Left renal pelvis (tissue), 4 donors: ENCODE measurements at regions not wholly inside any gene's neighbourhood (a gene's known extent, or its start where the extent isn't known, plus 50 kb on each side); places are given as distances from the start of the nearest gene placed in this dataset.

ENCODE experiments used
- DNase-seq, 4 donors: peaks; one replicate each; pipeline ENCODE4 v3.0.0-alpha.2; 2013; ENCODE audit warnings: low read depth in 4 of 4, low spot score in 3 of 4

DNA sequence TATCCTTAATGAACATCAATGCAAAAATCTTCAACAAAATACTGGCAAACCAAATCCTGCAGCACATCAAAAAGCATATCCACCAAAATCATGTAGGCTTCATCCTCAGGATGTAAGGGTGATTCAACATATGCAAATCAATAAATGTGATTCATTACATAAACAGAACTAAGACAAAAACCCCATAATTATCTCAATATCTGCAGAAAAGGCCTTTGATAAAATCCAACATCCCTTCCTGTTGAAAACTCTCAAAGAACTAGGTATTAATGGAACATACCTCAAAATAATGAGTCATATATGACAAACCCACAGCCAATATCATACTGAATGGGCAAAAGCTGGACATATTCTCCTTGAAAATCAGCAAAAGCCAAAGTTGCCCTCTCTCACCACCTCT, 54.6 kb upstream of the DEPDC1 start:
- DNase-seq = no peak

GRCh38 chr1:68558321-68559026, 61.6 kb upstream of the DEPDC1 start:
- no peak for DNase-seq

DNA sequence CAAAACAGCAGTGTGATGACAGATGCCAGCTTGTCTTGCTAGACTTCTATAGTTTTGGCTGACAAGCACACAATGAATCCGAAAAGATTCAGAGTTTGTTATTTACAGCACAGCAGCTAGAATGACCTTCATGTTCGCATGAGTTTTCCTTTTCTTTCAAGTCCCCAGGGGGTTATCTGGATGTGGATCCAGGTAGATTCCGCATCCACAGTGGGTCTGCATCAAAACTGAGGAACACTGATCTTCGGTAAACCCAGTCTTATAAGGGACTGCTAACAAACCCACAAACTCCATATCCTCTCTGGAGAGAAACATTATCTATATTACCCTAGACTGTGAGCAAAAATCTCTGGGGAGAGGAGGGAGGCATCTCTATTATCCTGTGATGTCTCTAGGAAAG, 69.0 kb upstream of the DEPDC1 start:
- DNase-seq = no peak

DNA sequence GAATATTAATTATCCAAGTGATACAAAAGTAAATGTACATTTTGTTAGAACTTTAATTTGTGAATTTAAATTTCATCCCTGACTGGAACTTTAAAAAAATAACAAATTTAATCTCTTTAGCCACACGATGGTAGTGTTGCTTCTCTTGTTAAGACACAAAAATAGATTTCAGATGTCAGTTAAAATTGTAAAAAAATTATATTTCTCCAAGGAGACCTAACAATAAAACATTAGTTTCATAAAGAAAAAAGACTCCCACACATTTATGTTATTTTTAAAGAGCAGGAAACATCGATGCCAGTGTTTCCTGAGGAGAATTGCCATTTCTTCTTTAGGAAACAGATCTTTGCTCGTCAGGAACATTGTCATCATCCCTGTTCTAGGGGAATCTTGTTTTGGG, 74.0 kb upstream of the DEPDC1 start:
- no peak for DNase-seq

- no peak for DNase-seq
Measured at GRCh38 chr1:68571454-68572235, 74.8 kb upstream of the DEPDC1 start.

DNA sequence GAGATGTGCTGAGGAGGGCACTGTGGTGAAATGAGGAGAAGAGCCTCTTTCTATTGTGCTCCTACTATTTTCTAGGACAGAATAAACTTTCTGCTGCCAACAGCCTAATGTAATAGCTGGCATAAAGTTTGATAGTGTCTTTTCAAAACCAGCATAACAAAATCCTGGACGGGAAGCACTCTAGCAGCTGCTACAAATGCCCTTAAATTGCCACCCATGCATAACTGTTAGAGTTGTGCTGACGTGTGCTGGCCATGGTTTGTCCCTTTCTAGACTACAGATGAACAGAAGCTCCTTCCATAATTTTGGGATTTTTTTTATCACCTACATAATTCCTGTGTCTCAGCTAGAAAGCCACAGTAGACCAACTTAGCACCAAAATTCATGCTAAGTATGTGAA, 88.5 kb upstream of the DEPDC1 start:
- DNase-seq = no peak

- no peak for DNase-seq
Measured at GRCh38 chr1:68586766-68587165, 89.9 kb upstream of the DEPDC1 start.

DNA sequence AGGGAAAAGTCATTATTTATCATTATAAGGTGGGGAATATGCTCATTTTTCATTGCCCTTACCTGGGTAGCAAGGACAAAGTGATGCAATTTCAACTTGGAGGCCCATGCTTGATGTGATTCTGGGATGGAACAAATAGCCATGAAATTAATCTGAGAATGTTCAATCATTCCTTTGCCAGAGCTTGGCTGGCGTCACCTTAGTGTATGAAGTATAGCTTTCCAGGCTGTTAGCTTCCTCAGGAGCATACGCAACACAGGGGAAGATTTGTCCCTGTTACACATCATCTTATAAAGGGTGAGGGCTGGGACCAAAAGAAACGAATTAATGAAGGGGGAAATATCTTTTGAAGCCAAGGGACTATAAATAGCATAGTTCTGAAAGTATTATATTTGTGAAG, 91.4 kb upstream of the DEPDC1 start:
- DNase-seq = no peak

DNA sequence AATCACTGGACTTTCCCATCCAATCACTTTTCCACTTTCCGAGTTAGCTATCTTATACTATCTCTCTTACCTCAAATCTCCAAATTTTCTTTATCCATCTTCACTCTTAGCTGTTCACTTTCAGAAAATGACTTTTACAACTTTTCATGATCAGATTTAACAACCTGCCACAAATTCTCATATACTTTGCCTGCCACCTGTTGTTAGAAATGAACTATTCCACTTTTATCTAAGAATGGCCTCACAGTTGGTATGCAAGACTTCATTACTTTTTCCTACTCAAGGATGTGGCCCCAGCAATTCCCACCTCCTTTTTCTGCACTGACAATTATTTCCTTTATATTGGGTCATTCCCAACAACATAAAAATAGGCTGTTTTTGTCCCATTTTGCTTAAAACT, 93.6 kb upstream of the DEPDC1 start:
- no peak for DNase-seq

DNA sequence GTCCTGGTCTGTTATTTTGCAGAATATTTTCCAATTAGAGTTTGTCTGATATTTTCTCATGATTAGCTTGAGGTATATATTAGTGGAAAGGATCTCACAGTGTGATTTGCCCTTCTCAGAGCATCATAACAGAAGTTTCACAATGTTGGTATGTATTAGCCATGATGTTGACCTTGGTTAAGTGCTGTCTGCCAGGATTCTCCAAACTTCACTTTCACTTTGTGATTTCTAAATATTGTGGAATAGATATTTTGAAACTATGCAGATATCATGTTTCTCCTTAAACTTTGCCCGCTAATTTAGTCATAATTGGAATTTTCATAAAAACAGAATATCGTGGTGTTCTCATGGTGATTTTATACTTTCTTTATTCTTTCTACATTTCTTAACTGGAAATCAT, 98.0 kb upstream of the DEPDC1 start:
- DNase-seq = no peak

- peak in 2 of 4 donors; percentile 1 to 3 for DNase-seq
Measured at GRCh38 chr1:68600049-68600661, 103.3 kb upstream of the DEPDC1 start.

DNA sequence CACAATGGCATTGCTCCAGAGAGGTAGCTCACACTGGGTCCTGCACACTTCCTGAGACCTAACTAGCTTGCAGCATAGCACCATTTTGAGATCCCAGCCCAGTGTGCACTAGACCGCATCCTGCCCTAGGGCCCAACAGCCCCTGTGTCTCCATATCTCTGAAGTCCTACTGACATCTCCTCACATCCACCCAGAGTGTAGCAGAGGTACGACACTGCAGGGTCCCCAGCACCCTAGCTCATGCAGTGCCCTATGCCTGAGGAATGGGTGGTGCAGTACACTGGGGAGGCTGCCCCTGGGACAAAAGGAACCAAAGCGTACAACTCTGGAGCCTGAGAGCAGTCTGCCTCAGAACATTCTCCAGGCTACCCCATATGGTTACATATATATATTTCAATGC, 111.4 kb upstream of the DEPDC1 start:
- DNase-seq = no peak

DNA sequence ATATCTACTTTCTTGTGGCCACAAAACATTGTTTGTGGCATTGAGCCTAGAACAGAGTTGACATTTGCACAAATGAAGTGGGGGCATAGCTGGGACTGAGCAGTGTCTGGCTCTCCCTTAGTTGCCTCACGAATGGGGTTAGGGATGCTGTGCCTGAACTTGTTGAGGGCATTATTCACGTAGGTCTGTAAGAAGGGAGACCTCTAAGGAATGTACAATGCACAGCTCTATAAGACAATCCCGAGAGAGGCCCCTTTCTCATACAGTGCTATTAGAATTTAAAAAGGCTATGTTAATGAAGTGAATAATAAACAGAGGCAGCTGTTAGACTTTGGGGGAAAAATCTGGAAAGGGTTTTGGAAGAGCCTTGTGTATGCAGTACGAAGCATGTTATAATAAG, 118.4 kb upstream of the DEPDC1 start:
- DNase-seq = no peak

- no peak for DNase-seq
Measured at GRCh38 chr1:68617942-68618341, 121.1 kb upstream of the DEPDC1 start.

DNA sequence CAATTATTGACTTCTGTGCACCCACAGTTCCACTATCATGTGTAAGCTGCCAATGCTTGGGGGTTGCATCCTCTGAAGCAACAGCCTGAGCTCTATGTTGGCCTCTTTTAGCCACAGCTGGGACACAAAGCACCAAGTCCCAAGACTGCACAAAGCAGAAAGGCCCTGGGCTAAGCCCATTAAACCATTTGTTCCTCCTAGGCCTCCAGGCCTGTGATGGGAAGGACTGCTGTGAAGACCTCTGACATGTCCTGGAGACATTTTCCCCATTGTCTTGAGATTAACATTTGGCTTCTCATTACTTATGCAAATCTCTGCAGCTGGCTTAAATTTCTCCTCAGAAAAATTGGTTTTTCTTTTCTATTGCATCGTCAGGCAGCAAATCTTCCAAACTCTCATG, 123.7 kb upstream of the DEPDC1 start:
- DNase-seq = no peak

- DNase-seq = no peak
Measured at GRCh38 chr1:68623700-68624099, 126.8 kb upstream of the DEPDC1 start.

GRCh38 chr1:68624233-68624632, 127.4 kb upstream of the DEPDC1 start:
- no peak for DNase-seq

DNA sequence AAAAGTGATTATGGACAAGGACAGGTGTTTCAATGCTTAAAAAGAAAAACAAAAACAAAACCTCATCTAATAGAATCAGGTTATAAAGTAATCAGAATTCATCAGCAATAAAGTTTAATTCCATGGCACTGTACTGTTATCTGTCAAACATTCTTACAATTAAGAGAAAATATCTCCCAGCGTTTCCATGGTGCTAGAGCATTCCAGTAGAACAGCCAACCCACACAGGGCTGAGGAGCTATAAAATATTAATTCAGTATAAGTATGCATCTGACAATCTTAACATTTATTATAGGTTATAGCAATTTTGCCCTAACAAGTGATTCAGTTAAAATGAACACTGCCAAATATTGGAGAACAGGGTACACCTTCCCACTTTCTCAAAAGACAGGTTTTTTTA, 128.7 kb upstream of the DEPDC1 start:
- no peak for DNase-seq

GRCh38 chr1:68633141-68633919, 136.4 kb upstream of the DEPDC1 start:
- no peak for DNase-seq

- DNase-seq = no peak
Measured at GRCh38 chr1:68644504-68644903, 147.6 kb upstream of the DEPDC1 start.

GRCh38 chr1:68651115-68651514, 154.2 kb upstream of the DEPDC1 start:
- DNase-seq = no peak
